HG03066 (cell line): ENCODE measurements at regions not wholly inside any gene's neighbourhood (a gene's known extent, or its start where the extent isn't known, plus 50 kb on each side); places are given as distances from the start of the nearest gene placed in this dataset.

Source experiments
- ATAC-seq: cut with Tn5 transposase; IDR thresholded peaks from one replicate; pipeline ENCODE4 v1.9.1; 2021; ENCODE audit warnings: low read depth; ENCODE audit not compliant: unreplicated experiment

- ATAC-seq: no peak
Measured at GRCh38 chr11:123378096-123378495, 52.0 kb upstream of the GRAMD1B start.

- ATAC-seq: no peak
Measured at GRCh38 chr11:123377355-123377754, 52.7 kb upstream of the GRAMD1B start.

DNA sequence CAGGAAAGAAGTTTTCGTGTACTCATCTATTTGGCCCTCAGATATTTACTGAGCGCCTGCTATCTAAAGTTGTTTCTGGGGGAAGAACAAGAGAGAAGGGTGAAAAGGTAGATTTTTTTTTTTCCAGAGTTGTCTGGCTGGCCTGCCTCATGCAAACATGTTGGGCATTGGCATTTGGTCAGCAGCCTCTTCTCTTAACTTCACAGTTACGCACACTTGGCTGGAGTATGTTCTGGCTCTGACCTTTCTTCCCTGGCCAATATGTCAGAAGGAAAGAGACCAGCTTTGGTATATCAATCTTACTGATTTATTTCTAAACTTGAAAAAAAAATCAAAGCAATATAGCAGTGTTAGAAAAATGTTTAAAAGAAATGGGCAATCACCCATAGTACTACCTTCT, 54.2 kb upstream of the GRAMD1B start:
- no peak for ATAC-seq

GRCh38 chr11:123374622-123374968, 55.5 kb upstream of the GRAMD1B start:
- ATAC-seq: no peak

DNA sequence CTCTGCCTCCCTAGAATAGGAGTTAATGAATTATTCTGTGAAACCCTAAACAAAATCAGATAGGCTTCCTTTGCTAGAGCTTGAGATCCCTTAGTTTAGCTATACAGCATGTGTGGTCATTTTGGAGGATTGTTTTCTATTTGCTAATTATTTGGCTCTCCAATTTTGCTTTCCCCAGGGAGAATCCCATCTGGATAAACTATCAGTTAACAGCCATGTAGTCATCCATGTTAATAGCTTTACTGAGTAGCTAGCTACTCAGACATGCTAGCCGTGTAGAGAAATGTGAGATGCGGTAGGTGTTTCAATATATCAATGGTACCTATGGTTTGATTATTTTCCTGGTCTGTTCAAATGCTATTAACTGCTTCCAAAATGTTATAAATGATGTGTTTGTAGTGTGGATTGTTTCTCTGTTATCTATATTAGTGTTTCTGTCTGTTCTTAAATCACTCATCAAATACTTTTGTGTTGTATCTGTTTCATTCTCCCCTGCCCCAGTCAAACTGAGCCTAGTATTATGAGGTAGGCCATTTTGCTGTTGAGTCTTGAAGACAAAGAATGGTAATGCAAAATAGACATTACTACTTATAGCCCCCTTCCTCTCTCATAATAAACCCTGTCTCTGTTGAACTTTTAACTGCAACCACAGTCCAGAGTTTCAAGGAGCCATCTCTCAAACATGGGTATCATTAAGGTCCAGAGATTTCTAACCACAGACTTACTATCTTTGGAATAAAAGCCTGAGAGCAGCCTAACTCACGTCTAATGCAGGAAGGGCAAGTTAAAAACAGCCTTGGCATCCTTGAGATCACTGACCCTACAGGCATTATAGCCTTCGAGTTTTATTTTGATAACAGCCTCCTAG, 56.1 kb upstream of the GRAMD1B start:
- no peak for ATAC-seq

DNA sequence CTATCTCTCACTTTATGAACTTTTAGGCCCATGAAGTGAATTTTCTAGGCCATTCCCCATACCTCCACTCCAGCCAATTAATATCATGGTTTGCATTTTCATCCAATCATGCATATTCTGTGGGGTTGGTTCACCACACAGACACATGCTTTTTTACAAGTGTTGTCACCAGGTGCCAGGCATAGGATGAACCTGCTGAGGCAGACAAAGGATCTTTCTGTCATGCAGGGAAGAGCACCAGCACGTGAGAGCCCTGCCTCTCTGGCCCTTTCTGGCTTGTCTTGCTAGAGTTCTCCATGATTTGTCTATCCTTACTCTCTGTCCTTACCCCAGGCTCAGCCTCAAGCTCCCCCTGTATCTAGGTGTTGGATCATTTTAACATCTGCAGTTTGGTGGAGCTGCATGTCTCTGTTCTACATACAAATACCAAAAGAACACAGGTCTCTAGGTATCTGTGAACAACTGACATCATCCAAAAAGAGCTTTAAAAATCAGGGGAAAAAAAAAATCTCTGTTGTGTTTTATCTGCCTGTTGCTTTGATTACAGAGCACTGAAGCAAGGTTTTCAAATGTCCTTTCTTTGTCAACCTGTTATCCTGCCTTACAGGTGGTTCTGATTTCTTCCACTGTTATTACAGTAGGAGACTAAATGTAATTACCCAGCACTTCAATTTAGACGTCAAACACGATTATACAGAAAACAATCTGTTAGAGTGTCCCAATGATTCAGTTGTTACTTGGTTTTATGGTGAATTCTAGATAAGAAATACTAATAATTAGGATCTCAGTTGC, 58.4 kb upstream of the GRAMD1B start:
- ATAC-seq: no peak

- no peak for ATAC-seq
Measured at GRCh38 chr11:123366924-123367323, 63.1 kb upstream of the GRAMD1B start.

DNA sequence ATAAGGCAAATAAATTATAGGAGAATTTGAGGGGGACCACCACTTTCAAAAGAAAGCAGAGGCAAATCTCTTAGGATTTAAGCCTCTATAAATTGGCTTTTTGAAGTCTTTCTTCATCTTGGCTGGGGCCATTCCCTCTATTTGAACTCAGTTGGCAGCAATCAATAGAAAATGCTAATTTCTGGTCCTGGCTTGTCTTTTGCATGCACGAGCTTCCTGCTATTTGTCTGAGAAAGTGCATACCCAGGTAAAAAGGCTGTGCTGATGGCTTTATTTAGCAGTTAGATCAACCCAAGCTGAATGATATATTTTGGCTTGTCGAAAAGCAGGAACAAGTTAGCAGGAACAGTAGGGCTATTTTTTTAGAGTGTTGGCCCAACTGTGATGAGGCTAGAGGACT, 64.1 kb upstream of the GRAMD1B start:
- ATAC-seq: no peak

DNA sequence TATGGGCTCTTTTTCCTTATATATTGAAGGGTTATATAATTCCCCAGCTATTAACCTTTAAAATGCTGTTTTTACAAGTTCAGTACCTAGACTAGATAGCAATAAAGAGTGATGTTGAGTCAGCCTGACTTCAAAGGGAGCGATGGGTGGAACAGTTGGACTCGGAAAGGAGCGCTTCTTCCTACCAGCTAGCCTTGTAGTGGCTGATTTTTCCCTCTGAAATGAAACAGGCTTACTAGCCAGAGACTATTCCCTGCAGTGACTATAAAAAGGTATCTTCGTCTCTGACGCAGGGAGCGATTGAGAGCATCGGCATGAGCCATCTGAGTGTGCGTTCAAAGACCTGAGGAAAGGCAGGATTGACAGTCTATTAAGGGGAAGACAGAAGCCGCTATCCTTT, 66.0 kb upstream of the GRAMD1B start:
- ATAC-seq: no peak

- ATAC-seq: no peak
Measured at GRCh38 chr11:123363556-123363955, 66.5 kb upstream of the GRAMD1B start.

GRCh38 chr11:123362941-123363340, 67.1 kb upstream of the GRAMD1B start:
- ATAC-seq: no peak

DNA sequence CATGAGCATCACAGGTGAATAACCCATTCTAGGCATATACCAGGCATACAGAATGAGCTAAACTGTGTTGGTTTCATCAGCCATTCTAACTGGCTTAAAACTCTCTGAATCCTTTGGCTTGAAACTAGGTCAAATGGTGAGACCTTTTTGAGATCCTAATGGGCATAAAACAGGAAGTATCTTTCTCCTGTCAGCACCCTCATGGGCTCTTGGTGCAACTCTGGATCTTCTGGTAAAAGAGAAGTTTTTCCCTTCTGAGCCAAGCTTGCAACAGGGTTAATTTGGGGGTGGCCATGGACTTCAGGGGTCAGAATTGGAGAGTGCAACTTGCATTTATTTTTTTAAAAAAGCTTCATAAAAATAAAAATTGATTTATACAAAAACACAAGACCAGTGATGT, 67.9 kb upstream of the GRAMD1B start:
- ATAC-seq: no peak

GRCh38 chr11:123361110-123361509, 69.0 kb upstream of the GRAMD1B start:
- no peak for ATAC-seq

- ATAC-seq: no peak
Measured at GRCh38 chr11:123360267-123360936, 69.7 kb upstream of the GRAMD1B start.

GRCh38 chr11:123357990-123358827, 71.9 kb upstream of the GRAMD1B start:
- peak; percentile 70 for ATAC-seq

GRCh38 chr11:123357353-123357989, 72.6 kb upstream of the GRAMD1B start:
- ATAC-seq: no peak

- no peak for ATAC-seq
Measured at GRCh38 chr11:123356539-123356938, 73.5 kb upstream of the GRAMD1B start.

DNA sequence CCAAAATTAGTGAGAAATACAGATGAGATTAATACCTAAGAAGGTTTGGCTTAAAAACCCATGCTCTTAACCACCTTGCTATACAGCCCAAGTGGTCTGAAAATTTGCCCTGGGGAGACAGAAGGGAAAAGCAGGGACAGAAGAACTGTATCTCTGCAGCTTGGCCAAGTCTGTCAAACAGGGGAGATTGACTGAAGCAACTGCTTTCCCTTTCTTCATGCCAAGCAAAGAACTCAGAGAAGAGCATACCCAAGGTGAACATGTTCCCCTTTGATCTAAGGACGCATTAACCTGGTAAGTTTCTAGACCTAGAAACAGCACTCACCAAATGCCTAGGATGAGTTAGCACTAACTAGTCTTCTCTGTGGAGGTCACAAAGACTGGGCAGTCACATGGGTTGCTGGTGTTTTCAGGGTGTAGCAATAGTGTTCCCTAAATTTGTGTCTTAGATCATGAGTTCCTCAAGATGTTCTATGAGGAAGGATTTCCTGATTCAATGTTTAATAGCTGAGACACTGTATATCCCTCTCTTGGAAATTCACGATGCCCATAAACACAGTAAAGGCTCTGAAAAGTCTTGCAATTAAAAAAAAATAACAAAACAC, 75.6 kb upstream of the GRAMD1B start:
- ATAC-seq: no peak

GRCh38 chr11:123351375-123351774, 78.7 kb upstream of the GRAMD1B start:
- no peak for ATAC-seq

DNA sequence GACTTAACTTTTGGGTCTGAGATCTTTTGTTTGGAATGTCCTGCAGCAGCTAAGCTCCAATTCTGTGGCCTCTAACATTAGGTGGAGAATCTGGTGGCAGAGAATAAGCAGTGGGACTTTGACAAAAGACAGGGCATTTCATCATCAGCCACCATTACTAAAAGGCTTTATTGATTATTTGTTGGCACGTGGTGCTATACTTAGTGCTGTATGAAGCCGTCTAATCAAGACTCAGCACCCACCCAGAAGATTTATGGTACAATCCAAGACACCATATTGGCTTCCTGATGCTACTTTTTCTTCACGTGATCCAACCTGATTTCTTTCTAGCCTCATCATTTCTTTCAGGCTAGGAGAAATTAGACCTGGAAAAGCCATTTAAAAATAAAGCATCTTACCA, 80.7 kb upstream of the GRAMD1B start:
- ATAC-seq: no peak
